SKM-1 treated with dmso at 0.1 percent for 144 hours (cell line): ENCODE measurements at regions not wholly inside any gene's neighbourhood (a gene's known extent, or its start where the extent isn't known, plus 50 kb on each side); places are given as distances from the start of the nearest gene placed in this dataset.

Source experiments
- DNase-seq: peaks from one replicate; lab custom pipeline; 2025; ENCODE audit not compliant: unreplicated experiment; lab: John Stamatoyannopoulos, UW

GRCh38 chr12:85733221-85733840 lies 102.9 kb downstream of the RASSF9 start:
- no peak for DNase-seq

- no peak for DNase-seq
These were observed 102.2 kb downstream of the RASSF9 start for GRCh38 chr12:85733984-85734383.

GRCh38 chr12:85740186-85740585 lies 96.0 kb downstream of the RASSF9 start:
- no peak for DNase-seq

GRCh38 chr12:85741046-85741445 lies 95.2 kb downstream of the RASSF9 start:
- DNase-seq = no peak

GRCh38 chr12:85747941-85748495 lies 88.2 kb downstream of the RASSF9 start:
- DNase-seq = no peak
